HL-60 (cell line): ENCODE measurements at regions not wholly inside any gene's neighbourhood (a gene's known extent, or its start where the extent isn't known, plus 50 kb on each side); places are given as distances from the start of the nearest gene placed in this dataset.

Source experiments
- DNase-seq, 2 experiments: peaks; one replicate each; pipeline ENCODE4 v3.0.0-alpha.2; 2010 to 2020; ENCODE audit warnings: low read depth in 1 of 2, low spot score in 1 of 2
- H3K27ac ChIP-seq: fragments of 250-450 bp; sonication (Bioruptor Pico); replicated peaks from 2 replicates; pipeline ENCODE4 v1.5.1; 2020; ENCODE audit warnings: mild to moderate bottlenecking, moderate library complexity
- H3K27me3 ChIP-seq: fragments of 250-450 bp; sonication (Bioruptor Pico); 2 replicates; pipeline ENCODE4 v1.5.1; 2021; ENCODE audit warnings: mild to moderate bottlenecking, moderate library complexity; ENCODE audit not compliant: insufficient read depth, poor library complexity, severe bottlenecking
- H3K4me3 ChIP-seq: replicated peaks from 2 replicates; pipeline ENCODE4 v1.5.1; 2011; ENCODE audit warnings: mild to moderate bottlenecking, control low read depth, low read length; ENCODE audit not compliant: insufficient read depth
- GABPA ChIP-seq: IDR thresholded peaks from 2 replicates; pipeline ENCODE4 v1.6.1; 2012; ENCODE audit warnings: low read depth
- POLR2AphosphoS5 ChIP-seq: IDR thresholded peaks from 2 replicates; pipeline ENCODE4 v1.6.1; 2012; ENCODE audit warnings: low read depth
- SPI1 ChIP-seq: IDR thresholded peaks from 2 replicates; pipeline ENCODE4 v1.6.1; 2012; ENCODE audit warnings: low read depth, mild to moderate bottlenecking, borderline replicate concordance
- TF ChIP-seq, protein P1 (sequence below): IDR thresholded peaks from 2 replicates; pipeline ENCODE4 v1.6.1; 2012; ENCODE audit warnings: low read depth; ENCODE audit not compliant: insufficient replicate concordance
- TF ChIP-seq, protein P2 (sequence below): IDR thresholded peaks from one replicate; pipeline ENCODE4 v1.5.1; 2011; ENCODE audit warnings: low read length, control low read depth, inconsistent platforms; ENCODE audit not compliant: insufficient read depth

DNA sequence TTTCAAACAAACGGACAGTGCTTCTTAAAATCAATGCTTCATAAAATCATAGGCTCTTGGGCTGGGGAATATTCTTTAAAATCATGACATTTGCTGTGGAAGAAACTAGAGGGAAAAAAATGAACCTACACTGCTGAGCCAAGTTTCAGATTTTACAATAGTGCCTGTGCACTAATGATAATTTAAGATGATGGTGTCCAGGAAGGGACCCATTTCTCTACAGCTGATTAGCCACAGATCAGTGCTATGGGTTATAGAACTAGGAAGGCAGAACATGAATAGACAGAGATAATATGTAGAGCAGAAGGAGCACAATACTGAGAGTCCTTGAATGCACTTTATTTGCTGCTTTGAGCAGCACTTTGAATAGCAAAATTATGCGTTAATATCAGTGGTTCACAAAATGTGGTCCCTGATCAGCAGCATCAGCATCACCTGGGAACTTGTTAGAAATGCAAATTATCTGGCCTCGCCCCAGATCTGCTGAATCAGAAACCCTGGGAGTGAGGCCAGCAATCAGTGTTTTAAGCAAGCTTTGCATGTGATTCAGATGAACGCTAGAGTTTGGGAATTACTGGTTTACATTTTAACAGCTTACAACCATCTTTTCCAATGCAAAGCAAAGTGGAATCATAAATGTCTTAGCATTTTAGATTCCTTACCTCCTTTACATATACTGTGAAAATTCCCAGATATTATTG is 135.8 kb upstream of the ANKRD28 start:
- TF ChIP-seq POLR2AphosphoS5: no peak
- TF ChIP-seq GABPA: no peak
- TF ChIP-seq, protein P1, sequence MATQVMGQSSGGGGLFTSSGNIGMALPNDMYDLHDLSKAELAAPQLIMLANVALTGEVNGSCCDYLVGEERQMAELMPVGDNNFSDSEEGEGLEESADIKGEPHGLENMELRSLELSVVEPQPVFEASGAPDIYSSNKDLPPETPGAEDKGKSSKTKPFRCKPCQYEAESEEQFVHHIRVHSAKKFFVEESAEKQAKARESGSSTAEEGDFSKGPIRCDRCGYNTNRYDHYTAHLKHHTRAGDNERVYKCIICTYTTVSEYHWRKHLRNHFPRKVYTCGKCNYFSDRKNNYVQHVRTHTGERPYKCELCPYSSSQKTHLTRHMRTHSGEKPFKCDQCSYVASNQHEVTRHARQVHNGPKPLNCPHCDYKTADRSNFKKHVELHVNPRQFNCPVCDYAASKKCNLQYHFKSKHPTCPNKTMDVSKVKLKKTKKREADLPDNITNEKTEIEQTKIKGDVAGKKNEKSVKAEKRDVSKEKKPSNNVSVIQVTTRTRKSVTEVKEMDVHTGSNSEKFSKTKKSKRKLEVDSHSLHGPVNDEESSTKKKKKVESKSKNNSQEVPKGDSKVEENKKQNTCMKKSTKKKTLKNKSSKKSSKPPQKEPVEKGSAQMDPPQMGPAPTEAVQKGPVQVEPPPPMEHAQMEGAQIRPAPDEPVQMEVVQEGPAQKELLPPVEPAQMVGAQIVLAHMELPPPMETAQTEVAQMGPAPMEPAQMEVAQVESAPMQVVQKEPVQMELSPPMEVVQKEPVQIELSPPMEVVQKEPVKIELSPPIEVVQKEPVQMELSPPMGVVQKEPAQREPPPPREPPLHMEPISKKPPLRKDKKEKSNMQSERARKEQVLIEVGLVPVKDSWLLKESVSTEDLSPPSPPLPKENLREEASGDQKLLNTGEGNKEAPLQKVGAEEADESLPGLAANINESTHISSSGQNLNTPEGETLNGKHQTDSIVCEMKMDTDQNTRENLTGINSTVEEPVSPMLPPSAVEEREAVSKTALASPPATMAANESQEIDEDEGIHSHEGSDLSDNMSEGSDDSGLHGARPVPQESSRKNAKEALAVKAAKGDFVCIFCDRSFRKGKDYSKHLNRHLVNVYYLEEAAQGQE: no peak
- TF ChIP-seq, protein P2, sequence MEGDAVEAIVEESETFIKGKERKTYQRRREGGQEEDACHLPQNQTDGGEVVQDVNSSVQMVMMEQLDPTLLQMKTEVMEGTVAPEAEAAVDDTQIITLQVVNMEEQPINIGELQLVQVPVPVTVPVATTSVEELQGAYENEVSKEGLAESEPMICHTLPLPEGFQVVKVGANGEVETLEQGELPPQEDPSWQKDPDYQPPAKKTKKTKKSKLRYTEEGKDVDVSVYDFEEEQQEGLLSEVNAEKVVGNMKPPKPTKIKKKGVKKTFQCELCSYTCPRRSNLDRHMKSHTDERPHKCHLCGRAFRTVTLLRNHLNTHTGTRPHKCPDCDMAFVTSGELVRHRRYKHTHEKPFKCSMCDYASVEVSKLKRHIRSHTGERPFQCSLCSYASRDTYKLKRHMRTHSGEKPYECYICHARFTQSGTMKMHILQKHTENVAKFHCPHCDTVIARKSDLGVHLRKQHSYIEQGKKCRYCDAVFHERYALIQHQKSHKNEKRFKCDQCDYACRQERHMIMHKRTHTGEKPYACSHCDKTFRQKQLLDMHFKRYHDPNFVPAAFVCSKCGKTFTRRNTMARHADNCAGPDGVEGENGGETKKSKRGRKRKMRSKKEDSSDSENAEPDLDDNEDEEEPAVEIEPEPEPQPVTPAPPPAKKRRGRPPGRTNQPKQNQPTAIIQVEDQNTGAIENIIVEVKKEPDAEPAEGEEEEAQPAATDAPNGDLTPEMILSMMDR: no peak
- no peak for TF ChIP-seq SPI1
- Histone ChIP-seq H3K4me3 (no peak overlapping the region), H3K27ac (no peak overlapping the region), H3K27me3 (no peaks in the 10 kb centered on the region)
- no peak for DNase-seq

- Histone ChIP-seq H3K4me3 (no peak overlapping the region), H3K27me3 (no peaks in the 10 kb centered on the region), H3K27ac (peak overlapping the region; percentile 33)
- DNase-seq: peak in 1 of 2 experiments; percentile 77
- TF ChIP-seq SPI1 (peak; percentile 24; the same call in 1 of the 2 replicates), GABPA (no peak)
- TF ChIP-seq, protein P2: no peak
Observed at GRCh38 chr3:15934389-15935195, 136.8 kb upstream of the ANKRD28 start.

DNA sequence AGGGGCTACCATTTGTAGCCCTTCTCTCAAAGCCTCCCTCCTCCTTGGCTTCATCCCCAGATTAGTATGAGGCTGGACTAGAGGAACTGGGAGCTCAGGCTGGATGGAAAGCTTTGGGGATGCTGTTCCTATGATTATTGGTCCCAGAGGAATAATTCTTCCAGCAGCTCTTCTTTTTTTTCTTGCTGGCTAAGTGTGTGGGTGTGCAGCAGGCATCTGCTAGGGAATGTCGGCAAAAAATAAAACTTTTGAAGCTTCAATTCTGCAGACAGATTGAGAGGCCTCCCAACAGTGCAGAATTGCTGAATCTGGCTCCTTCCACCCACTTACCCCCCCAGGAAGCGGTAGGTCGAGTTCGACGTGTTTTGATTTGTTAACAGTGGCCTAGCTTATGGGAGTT is 138.5 kb upstream of the ANKRD28 start:
- no peak for DNase-seq
- no peak overlapping the region for H3K27ac ChIP-seq
- no peak overlapping the region for H3K4me3 ChIP-seq
- H3K27me3 ChIP-seq: no peaks in the 10 kb centered on the region
- TF ChIP-seq, protein P2: no peak
- TF ChIP-seq GABPA: no peak
- no peak for TF ChIP-seq POLR2AphosphoS5
- TF ChIP-seq SPI1: no peak
- TF ChIP-seq, protein P1: no peak
